ENCODE measurements at regions not wholly inside any gene's neighbourhood (a gene's known extent, or its start where the extent isn't known, plus 50 kb on each side); places are given as distances from the start of the nearest gene placed in this dataset.

DNA sequence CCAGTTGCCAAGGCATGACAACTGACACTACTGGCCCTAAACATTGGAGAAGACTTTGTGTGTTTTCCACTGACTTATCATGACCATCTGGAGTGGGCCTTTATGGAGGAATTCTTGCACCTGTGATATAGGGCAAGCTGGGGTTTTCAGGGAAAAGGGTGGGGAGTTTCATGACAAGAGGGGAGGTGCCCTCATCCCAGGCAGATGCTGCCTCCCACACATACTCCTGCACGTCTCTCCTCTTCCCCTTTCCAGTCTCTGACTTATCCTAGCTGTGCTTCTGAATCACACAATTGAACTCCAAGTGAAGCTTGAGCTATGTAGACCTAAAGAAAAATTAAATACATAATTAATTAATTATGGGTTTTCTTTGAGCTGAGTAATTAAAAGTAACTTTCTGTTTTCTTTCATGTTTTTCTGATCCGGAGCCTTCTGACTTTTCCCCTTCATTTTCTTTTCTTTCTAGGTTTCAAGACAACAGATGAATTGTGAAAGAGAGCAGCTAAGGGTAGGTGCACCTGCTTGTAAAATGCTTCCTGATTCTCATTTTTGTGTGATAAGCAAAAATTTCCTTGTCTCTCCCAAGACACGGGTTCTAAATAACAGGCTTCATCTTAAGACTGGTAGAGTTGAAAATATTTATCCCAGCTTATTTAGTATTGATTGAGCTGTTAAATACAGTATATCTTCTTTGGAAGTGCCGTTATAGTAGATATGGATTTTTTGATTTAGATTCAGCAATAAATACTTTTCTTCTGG, 280.9 kb upstream of the RBFOX1 start:
- Histone ChIP-seq H3K4me1 (replicated peaks) (no peaks in the 10 kb centered on the region), H3K36me3 (no peaks in the 10 kb centered on the region), H3K27ac (no peak overlapping the region), H3K9me3 (no peaks in the 10 kb centered on the region), H3K4me3 (no peak overlapping the region), H3K27me3 (replicated peaks; ENCODE audit: insufficient read depth) (no peaks in the 10 kb centered on the region)
- intact Hi-C loops (cut with DNase I) = no loop called here
- TF ChIP-seq POLR2AphosphoS5 (IDR thresholded peaks at IDR 0.05) (no peak), POLR2A (IDR thresholded peaks at IDR 0.05) (no peak)
- WGBS = 65% methylated on average over 4 of the region's 4 CpGs
- no peak for DNase-seq (ENCODE audit: low spot score)

DNA sequence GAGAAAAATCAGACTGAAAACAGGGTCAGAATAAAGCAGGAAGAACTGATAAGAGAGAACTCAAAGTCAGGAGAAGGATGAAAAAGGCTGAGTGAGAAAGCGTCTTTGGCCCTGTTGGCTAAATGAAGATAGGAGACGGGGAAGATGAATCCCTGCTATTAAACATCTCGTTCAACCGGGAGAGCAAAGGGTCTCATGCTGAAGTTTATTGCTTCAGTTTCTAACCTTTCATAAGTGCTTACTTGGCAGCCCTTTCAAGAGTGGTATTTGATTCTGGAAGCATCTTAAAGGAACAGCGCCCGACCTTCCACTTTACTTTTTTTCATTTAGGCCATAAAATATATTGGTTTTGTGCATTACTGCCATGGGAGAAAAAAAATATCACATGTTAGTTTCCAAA, 288.3 kb upstream of the RBFOX1 start:
- Histone ChIP-seq H3K4me1 (replicated peaks) (no peaks in the 10 kb centered on the region), H3K27ac (no peak overlapping the region), H3K36me3 (no peaks in the 10 kb centered on the region), H3K9me3 (no peaks in the 10 kb centered on the region), H3K4me3 (no peak overlapping the region), H3K27me3 (replicated peaks; ENCODE audit: insufficient read depth) (no peaks in the 10 kb centered on the region)
- intact Hi-C loops (cut with DNase I) = no loop called here
- 6% methylated on average over 6 of the region's 6 CpGs for WGBS
- no peak for DNase-seq (ENCODE audit: low spot score)
- TF ChIP-seq, protein P1, sequence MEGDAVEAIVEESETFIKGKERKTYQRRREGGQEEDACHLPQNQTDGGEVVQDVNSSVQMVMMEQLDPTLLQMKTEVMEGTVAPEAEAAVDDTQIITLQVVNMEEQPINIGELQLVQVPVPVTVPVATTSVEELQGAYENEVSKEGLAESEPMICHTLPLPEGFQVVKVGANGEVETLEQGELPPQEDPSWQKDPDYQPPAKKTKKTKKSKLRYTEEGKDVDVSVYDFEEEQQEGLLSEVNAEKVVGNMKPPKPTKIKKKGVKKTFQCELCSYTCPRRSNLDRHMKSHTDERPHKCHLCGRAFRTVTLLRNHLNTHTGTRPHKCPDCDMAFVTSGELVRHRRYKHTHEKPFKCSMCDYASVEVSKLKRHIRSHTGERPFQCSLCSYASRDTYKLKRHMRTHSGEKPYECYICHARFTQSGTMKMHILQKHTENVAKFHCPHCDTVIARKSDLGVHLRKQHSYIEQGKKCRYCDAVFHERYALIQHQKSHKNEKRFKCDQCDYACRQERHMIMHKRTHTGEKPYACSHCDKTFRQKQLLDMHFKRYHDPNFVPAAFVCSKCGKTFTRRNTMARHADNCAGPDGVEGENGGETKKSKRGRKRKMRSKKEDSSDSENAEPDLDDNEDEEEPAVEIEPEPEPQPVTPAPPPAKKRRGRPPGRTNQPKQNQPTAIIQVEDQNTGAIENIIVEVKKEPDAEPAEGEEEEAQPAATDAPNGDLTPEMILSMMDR (IDR thresholded peaks at IDR 0.05) = no peak
- no peak for TF ChIP-seq POLR2A (IDR thresholded peaks at IDR 0.05)

DNA sequence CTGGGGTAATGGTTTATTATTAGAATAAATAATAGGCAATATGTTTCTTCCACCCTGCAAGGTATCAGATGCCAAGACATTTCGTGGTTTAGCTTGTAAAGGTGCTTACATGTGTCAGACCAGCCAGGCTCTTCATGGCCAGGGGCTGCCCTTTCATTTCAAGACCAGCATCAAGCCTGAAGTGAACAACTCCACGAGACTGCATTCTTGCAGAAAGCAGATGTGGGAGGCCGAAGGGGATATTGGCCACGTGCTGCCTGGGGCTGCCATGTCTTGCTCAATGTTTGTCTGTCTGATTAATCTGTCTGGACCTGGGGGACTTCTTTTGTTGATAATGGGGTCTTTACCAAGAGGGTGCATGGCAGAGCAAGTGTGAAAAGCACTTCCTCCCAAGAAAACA, 294.2 kb upstream of the RBFOX1 start:
- DNase-seq (ENCODE audit: low spot score) = no peak

DNA sequence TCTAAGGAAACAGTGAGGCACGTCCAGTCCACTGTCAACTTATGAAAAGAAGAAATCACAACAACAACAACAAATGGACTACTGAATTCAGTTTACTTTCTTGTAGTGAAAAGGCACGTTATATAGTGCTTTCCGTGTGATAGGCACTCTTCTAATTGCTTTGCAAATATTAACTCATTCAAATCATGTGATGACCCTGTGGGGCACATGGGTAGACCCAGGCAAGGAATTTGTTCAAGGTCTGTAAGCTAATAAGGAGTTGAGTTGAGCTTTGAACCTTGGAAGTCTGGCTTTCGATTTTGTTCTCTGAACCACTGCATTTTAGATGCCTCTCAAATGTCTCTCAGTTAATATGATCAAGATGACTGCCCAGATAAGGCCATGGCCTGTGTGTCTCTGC, 295.1 kb upstream of the RBFOX1 start:
- no peaks in the 10 kb centered on the region for H3K9me3 ChIP-seq
- H3K4me3 ChIP-seq = no peak overlapping the region
- TF ChIP-seq, protein P1 (IDR thresholded peaks at IDR 0.05) = no peak
- TF ChIP-seq POLR2AphosphoS5 (IDR thresholded peaks at IDR 0.05) = no peak
- H3K27ac ChIP-seq = no peak overlapping the region
- H3K36me3 ChIP-seq = no peaks in the 10 kb centered on the region
- DNase-seq (ENCODE audit: low spot score) = no peak
- intact Hi-C loops (cut with DNase I) = no loop called here
- H3K4me1 ChIP-seq (replicated peaks) = no peaks in the 10 kb centered on the region
- no peaks in the 10 kb centered on the region for H3K27me3 ChIP-seq (replicated peaks; ENCODE audit: insufficient read depth)
- WGBS = 46% methylated on average over 4 of the region's 4 CpGs

More for the DNA sequence above, 294.2 kb upstream of the RBFOX1 start:
- Histone ChIP-seq H3K27me3 (replicated peaks; ENCODE audit: insufficient read depth) (no peaks in the 10 kb centered on the region), H3K4me1 (replicated peaks) (no peaks in the 10 kb centered on the region), H3K9me3 (no peaks in the 10 kb centered on the region), H3K4me3 (no peak overlapping the region), H3K27ac (no peak overlapping the region), H3K36me3 (no peaks in the 10 kb centered on the region)
- TF ChIP-seq POLR2A (IDR thresholded peaks at IDR 0.05) (no peak), POLR2AphosphoS5 (IDR thresholded peaks at IDR 0.05) (no peak)
- TF ChIP-seq, protein P1 (IDR thresholded peaks at IDR 0.05) = no peak
- intact Hi-C loops (cut with DNase I) = no loop called here
- 41% methylated on average over 4 of the region's 4 CpGs for WGBS

DNA sequence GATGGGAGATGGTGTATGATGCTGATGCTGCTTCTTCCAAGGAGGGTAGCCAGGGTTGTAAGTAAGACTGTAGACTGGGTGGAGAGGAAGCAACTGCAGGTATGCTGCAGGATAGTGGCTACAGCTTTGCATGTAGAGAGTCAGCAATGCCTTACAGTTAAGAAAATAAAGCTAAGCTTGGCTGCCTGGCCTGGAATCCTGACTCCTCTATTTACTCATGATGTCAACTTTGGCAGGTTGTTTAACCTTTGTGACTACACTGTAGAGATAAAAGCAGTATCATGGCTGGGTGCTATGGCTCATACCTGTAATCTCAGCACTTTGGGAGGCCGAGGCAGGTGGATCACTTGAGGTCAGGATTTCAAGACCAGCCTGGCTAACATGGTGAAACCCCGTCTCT, 301.6 kb upstream of the RBFOX1 start:
- H3K27ac ChIP-seq = no peak overlapping the region
- no peaks in the 10 kb centered on the region for H3K4me1 ChIP-seq (replicated peaks)
- intact Hi-C loops (cut with DNase I) = no loop called here
- WGBS = 72% methylated on average over 2 of the region's 2 CpGs
- H3K27me3 ChIP-seq (replicated peaks; ENCODE audit: insufficient read depth) = no peaks in the 10 kb centered on the region
- no peak for DNase-seq (ENCODE audit: low spot score)
- no peaks in the 10 kb centered on the region for H3K36me3 ChIP-seq
- H3K9me3 ChIP-seq = no peaks in the 10 kb centered on the region
- no peak overlapping the region for H3K4me3 ChIP-seq
- TF ChIP-seq POLR2A (IDR thresholded peaks at IDR 0.05) (no peak), POLR2AphosphoS5 (IDR thresholded peaks at IDR 0.05) (no peak)
- TF ChIP-seq, protein P1 (IDR thresholded peaks at IDR 0.05) = no peak
